M059J (cell line): ENCODE measurements at regions not wholly inside any gene's neighbourhood (a gene's known extent, or its start where the extent isn't known, plus 50 kb on each side); places are given as distances from the start of the nearest gene placed in this dataset.
"Not testable (repeated sequence)": the region's sequence is repeated elsewhere in the genome, so short reads cannot be mapped to it uniquely, and the experiment has no call there.

Source experiments
- DNase-seq: peaks from one replicate; pipeline ENCODE4 v3.0.0-alpha.2; 2012; ENCODE audit warnings: low read depth

- DNase-seq, result no peak
Measured at GRCh38 chr15:69554279-69554961, 101.8 kb downstream of the RPLP1 start.

- DNase-seq, result no peak
Measured at GRCh38 chr15:69555080-69555479, 102.5 kb downstream of the RPLP1 start.

- peak; percentile 17 for DNase-seq
Measured at GRCh38 chr15:69556344-69556743, 103.7 kb downstream of the RPLP1 start.

GRCh38 chr15:69557020-69557706 lies 104.5 kb downstream of the RPLP1 start:
- DNase-seq, result peak; percentile 98

GRCh38 chr15:69557707-69558409 lies 105.2 kb downstream of the RPLP1 start:
- DNase-seq, result no peak

- DNase-seq, result peak; percentile 66
Measured at GRCh38 chr15:69559440-69560190, 107.0 kb downstream of the RPLP1 start.

GRCh38 chr15:69561071-69561784 lies 108.6 kb downstream of the RPLP1 start:
- DNase-seq, result no peak

GRCh38 chr15:69562116-69562515 lies 109.5 kb downstream of the RPLP1 start:
- DNase-seq, result no peak

- no peak for DNase-seq
Measured at GRCh38 chr15:69562564-69562963, 109.9 kb downstream of the RPLP1 start.

- DNase-seq, result no peak
Measured at GRCh38 chr15:69565066-69565655, 112.5 kb downstream of the RPLP1 start.

- DNase-seq, result not testable (repeated sequence)
Measured at GRCh38 chr15:69567238-69567760, 114.7 kb downstream of the RPLP1 start.

- DNase-seq, result peak; percentile 67
Measured at GRCh38 chr15:69568173-69569009, 115.8 kb downstream of the RPLP1 start.

GRCh38 chr15:69570454-69570853 lies 117.8 kb downstream of the RPLP1 start:
- DNase-seq, result no peak

GRCh38 chr15:69570997-69571396 lies 118.4 kb downstream of the RPLP1 start:
- no peak for DNase-seq

- DNase-seq, result not testable (repeated sequence)
Measured at GRCh38 chr15:69573278-69573677, 120.7 kb downstream of the RPLP1 start.

GRCh38 chr15:69573815-69574475 lies 121.3 kb downstream of the RPLP1 start:
- DNase-seq, result peak; percentile 68

GRCh38 chr15:69574506-69574905 lies 121.9 kb downstream of the RPLP1 start:
- DNase-seq, result no peak

- DNase-seq, result no peak
Measured at GRCh38 chr15:69575387-69575786, 122.8 kb downstream of the RPLP1 start.

GRCh38 chr15:69576035-69576526 lies 123.5 kb downstream of the RPLP1 start:
- DNase-seq, result peak; percentile 65
